D721Med (cell line): ENCODE measurements at regions not wholly inside any gene's neighbourhood (a gene's known extent, or its start where the extent isn't known, plus 50 kb on each side); places are given as distances from the start of the nearest gene placed in this dataset.
"Not testable (repeated sequence)": the region's sequence is repeated elsewhere in the genome, so short reads cannot be mapped to it uniquely, and the experiment has no call there.

ENCODE experiments used
- DNase-seq: peaks from one replicate; pipeline ENCODE4 v3.0.0; 2011; ENCODE audit warnings: low spot score; ENCODE audit not compliant: insufficient read length
- FAIRE-seq: peaks from 2 replicates; lab custom pipeline; 2011; peaks lifted over from hg19 to GRCh38; lab: Jason Lieb, UNC
- TF ChIP-seq, protein P1 (sequence below): IDR thresholded peaks from 2 replicates; pipeline ENCODE4 v1.5.1; 2012; ENCODE audit warnings: mild to moderate bottlenecking, control low read depth; ENCODE audit not compliant: insufficient read depth; ENCODE audit errors: missing control alignments

DNA sequence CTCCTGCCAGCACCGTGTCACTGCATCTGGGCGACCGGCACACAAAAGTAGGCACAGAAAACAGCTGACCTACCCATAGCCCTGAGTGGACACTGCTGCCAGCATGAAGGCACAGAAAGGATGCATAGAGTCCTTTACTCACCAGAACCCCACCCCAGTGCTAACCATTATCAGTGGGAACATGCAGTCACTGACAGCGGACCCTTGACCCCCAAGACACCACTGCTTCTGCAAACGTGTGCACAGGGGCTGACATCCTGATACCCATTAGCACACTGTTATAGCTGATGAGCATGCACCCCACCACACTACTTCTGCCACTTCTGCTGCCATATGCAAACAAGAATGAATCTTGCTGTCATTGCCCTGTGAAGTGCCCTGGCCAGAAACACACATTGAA lies 953.0 kb upstream of the NCAM2 start:
- FAIRE-seq = no peak
- TF ChIP-seq, protein P1, sequence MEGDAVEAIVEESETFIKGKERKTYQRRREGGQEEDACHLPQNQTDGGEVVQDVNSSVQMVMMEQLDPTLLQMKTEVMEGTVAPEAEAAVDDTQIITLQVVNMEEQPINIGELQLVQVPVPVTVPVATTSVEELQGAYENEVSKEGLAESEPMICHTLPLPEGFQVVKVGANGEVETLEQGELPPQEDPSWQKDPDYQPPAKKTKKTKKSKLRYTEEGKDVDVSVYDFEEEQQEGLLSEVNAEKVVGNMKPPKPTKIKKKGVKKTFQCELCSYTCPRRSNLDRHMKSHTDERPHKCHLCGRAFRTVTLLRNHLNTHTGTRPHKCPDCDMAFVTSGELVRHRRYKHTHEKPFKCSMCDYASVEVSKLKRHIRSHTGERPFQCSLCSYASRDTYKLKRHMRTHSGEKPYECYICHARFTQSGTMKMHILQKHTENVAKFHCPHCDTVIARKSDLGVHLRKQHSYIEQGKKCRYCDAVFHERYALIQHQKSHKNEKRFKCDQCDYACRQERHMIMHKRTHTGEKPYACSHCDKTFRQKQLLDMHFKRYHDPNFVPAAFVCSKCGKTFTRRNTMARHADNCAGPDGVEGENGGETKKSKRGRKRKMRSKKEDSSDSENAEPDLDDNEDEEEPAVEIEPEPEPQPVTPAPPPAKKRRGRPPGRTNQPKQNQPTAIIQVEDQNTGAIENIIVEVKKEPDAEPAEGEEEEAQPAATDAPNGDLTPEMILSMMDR = no peak
- DNase-seq = no peak

DNA sequence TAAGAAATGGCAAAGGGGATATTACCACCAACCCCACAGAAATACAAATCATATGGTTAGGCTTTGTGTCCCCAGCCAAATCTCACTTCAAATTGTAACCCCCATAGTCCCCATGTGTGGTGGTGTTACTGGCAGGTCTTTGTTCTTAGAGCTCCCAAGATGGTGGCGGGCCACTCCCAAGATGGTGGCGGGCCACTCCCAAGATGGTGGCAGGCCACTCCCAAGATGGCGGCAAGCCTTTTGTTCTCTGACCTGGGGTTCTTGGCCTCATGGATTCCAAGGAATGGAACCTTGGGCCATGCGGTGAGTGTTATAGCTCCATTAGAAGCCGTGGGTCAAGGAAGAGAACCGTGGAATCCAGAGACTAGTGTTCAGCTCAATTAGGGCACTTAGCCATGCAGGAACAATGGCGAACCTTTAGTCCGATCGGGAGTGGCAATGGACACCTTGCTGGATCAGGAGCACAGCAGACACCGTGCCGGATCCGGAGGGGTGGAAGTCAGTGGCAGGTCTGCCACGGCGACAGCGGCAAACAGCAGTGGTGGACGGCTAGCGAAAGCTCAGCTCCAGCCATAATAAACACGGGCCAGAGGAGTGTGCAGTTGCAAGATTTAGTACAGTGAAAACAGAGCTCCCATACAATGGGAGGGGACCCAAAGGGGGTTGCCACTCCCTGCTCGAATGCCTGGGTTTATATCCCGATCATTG lies 949.9 kb upstream of the NCAM2 start:
- not testable (repeated sequence) for FAIRE-seq, DNase-seq

DNA sequence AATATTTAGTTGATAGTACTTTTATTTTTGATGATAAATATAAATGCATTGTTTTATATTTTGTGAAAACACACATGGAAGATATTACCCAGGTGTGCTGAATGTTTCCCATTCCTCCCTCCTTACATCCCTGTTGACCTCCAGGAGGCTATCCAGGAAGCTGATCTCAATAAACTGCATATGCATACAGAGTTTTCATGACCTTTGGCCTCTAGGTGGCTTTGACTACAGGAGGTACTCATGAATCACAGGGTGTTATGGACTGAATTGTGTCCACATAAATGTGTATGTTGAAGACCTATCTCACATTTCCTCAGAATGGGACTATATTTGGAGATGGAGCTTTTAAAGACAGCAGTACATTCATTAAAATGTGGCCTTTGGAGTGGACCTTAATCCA lies 914.9 kb upstream of the NCAM2 start:
- DNase-seq (no peak), FAIRE-seq (no peak)
- TF ChIP-seq, protein P1 = no peak

DNA sequence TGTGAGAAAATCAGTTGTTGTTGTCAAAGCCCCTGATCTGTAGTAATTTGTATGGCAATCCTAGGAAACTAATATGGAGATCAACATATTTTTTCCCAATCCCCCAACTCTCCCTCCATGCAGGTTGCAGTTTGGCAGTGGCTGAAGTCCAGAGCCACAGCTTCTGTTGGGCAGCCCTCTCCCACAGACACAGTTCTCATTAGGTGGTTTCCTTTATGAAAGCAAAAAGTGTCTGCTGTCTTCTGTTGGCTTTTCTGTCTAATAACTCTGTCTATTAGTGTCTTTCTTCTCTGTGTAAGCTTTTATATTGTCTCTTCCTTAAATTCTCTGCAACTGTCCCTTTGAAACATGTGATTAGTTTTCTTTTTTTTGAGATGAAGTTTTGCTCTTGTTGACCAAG lies 914.3 kb upstream of the NCAM2 start:
- FAIRE-seq = no peak
- TF ChIP-seq, protein P1 = no peak
- no peak for DNase-seq

DNA sequence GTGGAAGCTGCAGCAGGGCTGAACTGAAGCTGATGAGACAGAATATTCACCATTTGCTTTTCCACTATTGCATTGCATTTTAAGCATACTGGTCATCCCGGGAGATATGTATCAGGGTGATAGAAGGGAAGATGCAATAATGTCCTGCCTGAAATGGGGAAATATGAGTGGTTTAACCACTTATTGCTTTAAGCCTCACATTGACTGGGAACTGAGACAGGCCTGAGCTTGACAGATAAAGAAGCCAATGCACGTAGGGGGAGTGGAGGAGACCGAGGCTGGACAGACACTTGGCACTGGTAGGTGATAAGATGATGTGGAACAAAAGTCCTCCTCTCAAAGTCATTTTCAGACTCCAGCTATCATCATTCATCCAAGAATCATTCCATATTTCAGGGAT lies 911.7 kb upstream of the NCAM2 start:
- FAIRE-seq = no peak
- TF ChIP-seq, protein P1 = no peak

DNA sequence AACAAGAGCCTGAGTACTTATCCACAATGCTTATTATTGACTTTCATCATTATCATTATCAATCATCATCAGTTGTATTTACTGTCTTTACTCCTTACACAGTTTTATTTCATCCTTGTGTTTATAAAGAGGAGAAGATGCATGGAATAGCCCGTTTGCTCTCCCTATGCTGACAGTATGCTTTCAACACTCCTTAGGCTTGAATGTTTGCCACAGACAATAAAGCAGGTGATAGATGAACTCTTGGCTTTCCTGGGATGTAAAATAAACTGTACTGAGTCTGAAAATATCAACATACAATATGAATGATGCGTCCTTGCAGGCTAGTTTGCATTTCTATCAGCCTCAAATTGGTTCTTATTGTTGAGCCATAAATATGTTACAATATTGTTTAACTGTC lies 891.8 kb upstream of the NCAM2 start:
- TF ChIP-seq, protein P1 = no peak
- DNase-seq (no peak), FAIRE-seq (no peak)

More for the DNA sequence above, 911.7 kb upstream of the NCAM2 start:
- DNase-seq = no peak

DNA sequence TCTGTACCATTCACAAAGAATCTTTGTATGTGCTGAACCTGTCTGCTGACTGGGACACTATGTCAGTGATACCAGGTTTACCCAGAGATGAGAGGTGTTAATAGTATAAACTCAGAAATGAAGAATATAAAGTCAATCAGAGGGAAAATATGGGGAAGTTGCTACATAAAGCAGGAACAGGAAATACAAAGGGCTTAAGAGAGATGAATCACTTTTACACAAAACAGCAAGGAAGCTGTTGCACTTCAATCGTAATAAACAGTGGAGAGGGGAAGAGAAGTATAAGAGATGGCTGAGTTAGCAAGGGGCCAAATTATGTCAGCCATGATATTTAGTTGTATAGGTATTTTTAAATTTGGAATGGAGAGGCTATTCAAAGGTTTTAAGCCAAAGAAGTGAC lies 890.2 kb upstream of the NCAM2 start:
- DNase-seq (no peak), FAIRE-seq (no peak)
- TF ChIP-seq, protein P1 = no peak

DNA sequence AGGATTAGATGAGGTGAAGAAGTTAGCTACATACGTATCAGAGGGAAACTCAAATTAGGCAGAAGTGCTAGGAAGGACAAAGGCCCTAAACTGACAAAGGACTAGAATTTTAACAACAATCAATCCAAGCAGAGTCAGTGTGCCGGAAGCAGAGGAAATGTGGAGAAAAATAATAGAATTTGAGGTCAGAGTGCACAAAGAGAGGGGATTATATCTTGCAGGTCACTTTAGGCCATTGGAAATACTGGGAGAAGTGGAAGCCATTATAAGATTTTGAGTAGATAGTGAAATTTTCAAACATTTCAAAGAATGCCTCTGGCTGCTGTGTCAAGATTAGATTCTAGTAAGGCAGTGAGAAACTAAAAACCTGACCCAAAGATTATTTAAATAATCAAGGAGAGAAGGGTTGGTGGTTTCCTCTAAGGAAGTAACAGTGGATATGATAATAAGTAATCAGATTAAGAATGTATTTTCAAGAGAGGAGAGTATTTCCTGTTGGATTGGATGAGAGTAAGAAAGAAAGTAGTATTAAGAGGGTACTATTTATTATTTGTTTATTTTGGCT lies 889.2 kb upstream of the NCAM2 start:
- no peak for FAIRE-seq
- no peak for DNase-seq
- TF ChIP-seq, protein P1 = no peak
